AG09309 (cell line): ENCODE measurements at regions not wholly inside any gene's neighbourhood (a gene's known extent, or its start where the extent isn't known, plus 50 kb on each side); places are given as distances from the start of the nearest gene placed in this dataset.

ENCODE experiments used
- DNase-seq: peaks from one replicate; pipeline ENCODE4 v3.0.0-alpha.2; 2010; ENCODE audit warnings: low read depth
- H3K4me3 ChIP-seq: 2 replicates; pipeline ENCODE4 v1.5.1; 2011; ENCODE audit warnings: mild to moderate bottlenecking, low read depth, low read length, moderate library complexity; ENCODE audit not compliant: control insufficient read depth
- CTCF ChIP-seq: IDR thresholded peaks from 2 replicates; pipeline ENCODE4 v1.5.1; 2011; ENCODE audit warnings: mild to moderate bottlenecking, low read depth, low read length, inconsistent platforms; ENCODE audit not compliant: insufficient read depth, control insufficient read depth; ENCODE audit errors: missing control alignments

DNA sequence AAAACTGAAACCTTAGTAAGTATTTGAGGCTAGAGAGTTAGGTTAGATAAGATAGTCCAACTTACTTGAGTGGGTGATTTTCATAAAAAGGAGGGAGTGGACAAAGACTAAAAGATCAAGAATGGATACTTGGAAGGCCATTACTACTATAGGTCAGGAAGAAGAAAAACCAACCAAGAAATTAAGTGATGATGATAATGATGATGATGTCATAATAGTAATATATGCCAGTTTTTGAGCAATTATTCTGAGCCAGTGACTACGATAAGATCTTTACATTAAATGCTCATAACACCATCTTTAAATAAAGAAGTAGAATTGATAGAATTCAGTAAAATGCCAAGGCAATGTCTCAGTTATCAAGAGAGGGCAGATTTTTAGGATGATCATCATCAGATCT, 430.7 kb upstream of the ADAMTS5 start:
- H3K4me3 ChIP-seq, result no peak overlapping the region
- no peak for TF ChIP-seq CTCF
- no peak for DNase-seq

DNA sequence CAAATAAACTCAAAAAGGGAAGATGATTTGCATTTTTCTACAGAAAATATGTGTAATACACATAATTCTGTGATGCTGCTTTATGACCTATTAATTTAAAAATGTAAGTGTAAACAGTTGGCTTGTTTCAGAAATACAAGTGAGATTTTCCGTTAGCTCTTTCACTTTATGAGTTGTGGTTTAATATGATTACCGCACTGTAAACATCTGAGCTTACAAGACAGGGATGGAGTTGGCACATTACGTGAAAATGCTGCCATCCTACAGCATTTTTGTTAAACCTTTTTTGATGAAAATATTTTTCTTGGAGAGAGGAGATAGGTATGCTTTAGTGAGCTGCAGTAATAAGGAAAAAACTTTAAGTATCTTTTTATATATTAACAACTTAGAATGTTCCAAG, 426.8 kb upstream of the ADAMTS5 start:
- no peak for TF ChIP-seq CTCF
- H3K4me3 ChIP-seq, result no peak overlapping the region
- DNase-seq, result no peak

DNA sequence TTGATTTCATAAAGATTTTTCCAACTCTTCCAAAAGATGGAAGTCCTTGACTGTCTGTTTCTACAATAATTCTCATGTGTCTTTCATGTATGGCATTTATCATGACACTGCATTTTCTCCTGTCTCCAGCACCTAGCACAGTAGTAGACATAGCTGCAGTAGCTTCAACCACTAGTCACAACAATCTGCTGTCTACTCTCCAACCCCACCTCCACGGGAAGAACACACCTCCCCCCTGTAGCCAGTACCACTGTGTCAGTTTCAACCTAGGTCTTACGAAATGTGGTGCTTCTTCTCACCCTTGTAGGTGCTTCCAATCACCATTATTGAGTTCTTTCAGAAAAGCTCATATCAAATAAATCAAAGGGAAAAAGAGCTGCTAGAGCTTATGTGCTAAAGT, 425.1 kb upstream of the ADAMTS5 start:
- H3K4me3 ChIP-seq, result no peak overlapping the region
- no peak for DNase-seq
- TF ChIP-seq CTCF, result no peak

GRCh38 chr21:27390384-27390783, 423.5 kb upstream of the ADAMTS5 start:
- DNase-seq, result no peak
- no peak overlapping the region for H3K4me3 ChIP-seq
- TF ChIP-seq CTCF, result no peak

DNA sequence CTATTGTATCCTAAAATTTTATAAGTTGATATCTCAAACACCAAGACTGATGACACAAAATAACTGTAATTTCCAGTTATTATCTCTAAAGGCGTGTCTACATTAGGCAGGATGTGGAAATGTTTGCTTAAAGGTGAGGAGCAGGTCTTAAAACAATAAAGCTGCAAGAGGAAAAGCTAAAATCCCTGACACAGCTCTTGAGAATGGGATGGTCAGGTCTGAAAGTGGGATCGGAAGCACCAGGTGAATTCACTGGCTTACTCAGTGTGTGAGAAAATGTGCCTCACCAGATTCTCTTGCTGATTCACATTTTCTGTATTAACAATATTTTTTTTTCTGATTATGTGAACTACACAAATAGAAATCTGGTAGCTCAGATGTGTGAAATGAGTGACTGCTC, 421.9 kb upstream of the ADAMTS5 start:
- no peak overlapping the region for H3K4me3 ChIP-seq
- TF ChIP-seq CTCF, result no peak
- DNase-seq, result no peak

DNA sequence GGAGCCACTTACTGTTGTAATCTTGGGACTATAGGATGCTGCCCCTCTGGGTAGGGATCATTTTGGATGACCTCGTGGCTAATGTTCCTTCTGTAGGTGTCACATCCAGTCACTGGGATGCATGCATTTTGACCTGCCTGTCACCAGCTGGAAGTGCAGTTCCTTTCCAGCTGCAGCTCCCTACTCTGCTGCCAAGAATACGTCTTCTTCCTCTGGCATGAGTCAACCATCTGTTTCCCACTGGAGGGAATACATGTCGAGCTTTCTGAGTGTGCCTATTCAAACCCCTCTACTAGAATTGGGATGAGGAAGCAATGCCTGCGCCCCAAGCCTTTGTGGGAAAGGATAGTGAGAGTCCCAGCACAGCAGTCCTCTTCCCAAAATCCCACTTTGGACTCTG, 415.5 kb upstream of the ADAMTS5 start:
- TF ChIP-seq CTCF, result no peak
- H3K4me3 ChIP-seq, result no peak overlapping the region
- no peak for DNase-seq

DNA sequence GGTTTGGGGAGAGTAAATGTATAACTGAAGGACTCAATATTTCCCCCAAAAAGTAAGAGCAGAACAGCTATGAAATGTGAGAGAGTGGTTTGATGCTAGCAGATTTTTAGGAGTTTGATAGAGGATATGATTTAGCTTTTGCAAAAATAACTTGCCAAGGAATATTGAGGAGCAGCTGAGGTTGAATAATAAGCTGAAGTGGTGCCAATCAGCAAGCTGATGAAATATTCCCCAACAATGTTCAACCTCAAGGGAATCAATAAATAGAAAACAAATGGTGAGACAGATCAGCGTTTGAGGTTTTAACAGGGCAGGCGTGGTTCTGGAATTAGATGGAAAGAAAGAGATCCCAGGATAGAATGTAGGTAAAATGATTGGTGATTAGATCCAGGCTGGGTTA, 413.4 kb upstream of the ADAMTS5 start:
- no peak for DNase-seq
- no peak for TF ChIP-seq CTCF
- H3K4me3 ChIP-seq, result no peak overlapping the region
